ENCODE measurements at regions not wholly inside any gene's neighbourhood (a gene's known extent, or its start where the extent isn't known, plus 50 kb on each side); places are given as distances from the start of the nearest gene placed in this dataset.

DNA sequence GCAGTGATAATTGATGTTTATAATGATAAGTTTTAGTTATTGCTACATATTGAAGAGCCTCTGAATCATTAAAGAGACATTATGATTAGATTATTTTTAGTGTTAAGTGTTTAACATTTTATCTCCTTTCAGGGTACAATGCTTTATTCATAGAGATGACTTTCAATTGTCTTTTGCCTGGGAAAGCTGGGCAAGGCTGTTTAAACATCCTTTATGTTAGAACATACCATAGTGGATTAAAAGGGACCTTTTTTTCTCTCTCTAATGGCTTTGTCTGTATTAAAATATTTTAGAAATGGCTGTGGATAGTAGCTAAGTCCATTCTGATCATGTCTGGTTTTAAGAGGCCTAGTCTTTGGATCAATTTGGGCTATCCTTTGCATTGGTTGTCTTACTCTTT is 427.5 kb upstream of the MIS18BP1 start:
- no peak for TF ChIP-seq ZNF274 (IDR thresholded peaks at IDR 0.05; ENCODE audit: borderline replicate concordance, extremely low read depth, low read length)
- TF ChIP-seq, protein P1, sequence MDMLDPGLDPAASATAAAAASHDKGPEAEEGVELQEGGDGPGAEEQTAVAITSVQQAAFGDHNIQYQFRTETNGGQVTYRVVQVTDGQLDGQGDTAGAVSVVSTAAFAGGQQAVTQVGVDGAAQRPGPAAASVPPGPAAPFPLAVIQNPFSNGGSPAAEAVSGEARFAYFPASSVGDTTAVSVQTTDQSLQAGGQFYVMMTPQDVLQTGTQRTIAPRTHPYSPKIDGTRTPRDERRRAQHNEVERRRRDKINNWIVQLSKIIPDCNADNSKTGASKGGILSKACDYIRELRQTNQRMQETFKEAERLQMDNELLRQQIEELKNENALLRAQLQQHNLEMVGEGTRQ (IDR thresholded peaks at IDR 0.05; ENCODE audit: low read length), result no peak
- no peak for TF ChIP-seq HDAC2 (IDR thresholded peaks at IDR 0.05; ENCODE audit: borderline replicate concordance in 1 of 2, low read depth in 2 of 2, low read length in 2 of 2)
- TF ChIP-seq JUN (IDR thresholded peaks at IDR 0.05; ENCODE audit: low read depth, low read length), result no peak
- TF ChIP-seq TEAD4 (IDR thresholded peaks at IDR 0.05; ENCODE audit: low read depth, low read length), result no peak
- no peak for TF ChIP-seq JUND (IDR thresholded peaks at IDR 0.05; ENCODE audit: low read length)
- TF ChIP-seq CTCF (IDR thresholded peaks at IDR 0.05; ENCODE audit: control extremely low read depth in 1 of 3, insufficient read depth in 1 of 3, low read depth in 1 of 3, low read length in 3 of 3), result no peak

Data from H1 (cell line).